GM06990 (cell line): ENCODE measurements at regions not wholly inside any gene's neighbourhood (a gene's known extent, or its start where the extent isn't known, plus 50 kb on each side); places are given as distances from the start of the nearest gene placed in this dataset.

ENCODE experiments used
- DNase-seq: peaks from one replicate; pipeline ENCODE4 v3.0.0-alpha.2; 2011; ENCODE audit not compliant: insufficient read length; ENCODE audit errors: extremely low read depth
- H3K27me3 ChIP-seq: replicated peaks from 2 replicates; pipeline ENCODE4 v1.6.0; 2011; ENCODE audit warnings: low read length; ENCODE audit not compliant: control insufficient read depth, insufficient read depth
- H3K36me3 ChIP-seq: 2 replicates; pipeline ENCODE4 v1.5.1; 2011; ENCODE audit warnings: low read length; ENCODE audit not compliant: control insufficient read depth, insufficient read depth
- H3K4me3 ChIP-seq: replicated peaks from 2 replicates; pipeline ENCODE4 v1.5.1; 2011; ENCODE audit warnings: low read depth, mild to moderate bottlenecking, control low read depth, low read length
- CTCF ChIP-seq: IDR thresholded peaks from 2 replicates; pipeline ENCODE4 v1.5.1; 2011; ENCODE audit warnings: low read length, control low read depth, mild to moderate bottlenecking, inconsistent platforms; ENCODE audit not compliant: insufficient read depth, poor library complexity, severe bottlenecking

- Histone ChIP-seq H3K27me3 (no peaks in the 10 kb centered on the region), H3K36me3 (no peaks in the 10 kb centered on the region), H3K4me3 (no peak overlapping the region)
- no peak for DNase-seq
- no peak for TF ChIP-seq CTCF
Observed at GRCh38 chr6:137646484-137646883, 152.3 kb upstream of the OLIG3 start.

- no peak for TF ChIP-seq CTCF
- DNase-seq, result no peak
- Histone ChIP-seq H3K36me3 (no peaks in the 10 kb centered on the region), H3K27me3 (no peaks in the 10 kb centered on the region), H3K4me3 (no peak overlapping the region)
Observed at GRCh38 chr6:137647762-137648447, 153.7 kb upstream of the OLIG3 start.

- DNase-seq, result no peak
- H3K4me3 ChIP-seq, result no peak overlapping the region
- TF ChIP-seq CTCF, result no peak
- H3K27me3 ChIP-seq, result no peaks in the 10 kb centered on the region
- no peaks in the 10 kb centered on the region for H3K36me3 ChIP-seq
Observed at GRCh38 chr6:137650720-137651119, 156.5 kb upstream of the OLIG3 start.

GRCh38 chr6:137651178-137651577, 157.0 kb upstream of the OLIG3 start:
- no peak for TF ChIP-seq CTCF

GRCh38 chr6:137651591-137652335, 157.6 kb upstream of the OLIG3 start:
- no peak overlapping the region for H3K4me3 ChIP-seq
- H3K27me3 ChIP-seq, result no peaks in the 10 kb centered on the region
- no peak for TF ChIP-seq CTCF
- DNase-seq, result no peak
- no peaks in the 10 kb centered on the region for H3K36me3 ChIP-seq

More at GRCh38 chr6:137651178-137651577, 157.0 kb upstream of the OLIG3 start:
- no peaks in the 10 kb centered on the region for H3K27me3 ChIP-seq
- no peak for DNase-seq
- no peaks in the 10 kb centered on the region for H3K36me3 ChIP-seq
- H3K4me3 ChIP-seq, result no peak overlapping the region
